PC-9 (cell line): ENCODE measurements at regions not wholly inside any gene's neighbourhood (a gene's known extent, or its start where the extent isn't known, plus 50 kb on each side); places are given as distances from the start of the nearest gene placed in this dataset.
"Not testable (repeated sequence)": the region's sequence is repeated elsewhere in the genome, so short reads cannot be mapped to it uniquely, and the experiment has no call there.

Source experiments
- BruUV-seq: library from RNA; stranded (reverse); fragments of 400-500 nt; replicated peaks from 2 replicates; lab custom pipeline; 2021; lab: Mats Ljungman, UMichigan
- CTCF ChIA-PET: fragments of 300-600 bp; sonication (Branson Sonifier 250); formaldehyde crosslinking; loops from one replicate; lab custom pipeline; 2022; ENCODE audit warnings: antibody characterized with exemption; lab: Charles Lee
- POLR2A ChIA-PET: fragments of 300-600 bp; sonication (Branson Sonifier 250); formaldehyde crosslinking; loops from one replicate; lab custom pipeline; 2022; ENCODE audit warnings: antibody characterized with exemption; ENCODE audit not compliant: unreplicated experiment; lab: Charles Lee
- DNase-seq, 2 experiments: peaks; one replicate each; pipeline versions ENCODE4 v3.0.0 to v3.0.0-alpha.2; 2015 to 2022; ENCODE audit warnings: mixed read lengths in 1 of 2
- H2AFZ ChIP-seq: fragments of 200-600 bp; sonication (generic); 2 replicates; pipeline ENCODE4 v1.8.1; 2017; ENCODE audit warnings: antibody characterized with exemption
- H3F3A ChIP-seq: fragments of 200-600 bp; sonication (generic); 2 replicates; pipeline ENCODE4 v1.8.1; 2017; ENCODE audit warnings: antibody characterized with exemption, mild to moderate bottlenecking, low read depth; ENCODE audit not compliant: insufficient read depth
- H3K27ac ChIP-seq: fragments of 200-600 bp; sonication (generic); 2 replicates; pipeline ENCODE4 v1.6.1; 2016; ENCODE audit warnings: mixed run types
- H3K27me3 ChIP-seq: fragments of 200-600 bp; sonication (generic); 2 replicates; pipeline ENCODE4 v1.6.1; 2016; ENCODE audit warnings: low read depth, mixed run types; ENCODE audit not compliant: insufficient read depth
- H3K36me3 ChIP-seq: fragments of 200-600 bp; sonication (generic); 2 replicates; pipeline ENCODE4 v1.6.1; 2016; ENCODE audit warnings: low read depth, mixed run types
- H3K4me1 ChIP-seq: fragments of 200-600 bp; sonication (generic); replicated peaks from 2 replicates; pipeline ENCODE4 v1.6.1; 2016; ENCODE audit warnings: mixed run types; ENCODE audit not compliant: insufficient read depth
- H3K4me2 ChIP-seq: fragments of 200-600 bp; sonication (generic); 2 replicates; pipeline ENCODE4 v1.6.1; 2017; ENCODE audit warnings: mixed run types
- H3K4me3 ChIP-seq: fragments of 200-600 bp; sonication (generic); 2 replicates; pipeline ENCODE4 v1.6.1; 2016; ENCODE audit warnings: mixed run types
- H3K79me2 ChIP-seq: fragments of 200-600 bp; sonication (generic); 2 replicates; pipeline ENCODE4 v1.6.1; 2017; ENCODE audit warnings: low read depth, mixed run types
- H3K9me2 ChIP-seq: fragments of 200-600 bp; sonication (generic); 2 replicates; pipeline ENCODE4 v1.8.1; 2017; ENCODE audit warnings: mild to moderate bottlenecking; ENCODE audit not compliant: insufficient read depth
- H3K9me3 ChIP-seq: fragments of 200-600 bp; sonication (generic); 2 replicates; pipeline ENCODE4 v1.8.1; 2016; ENCODE audit warnings: low read depth; ENCODE audit not compliant: insufficient read depth
- H4K20me1 ChIP-seq: fragments of 200-600 bp; sonication (generic); 2 replicates; pipeline ENCODE4 v1.8.1; 2017; ENCODE audit not compliant: insufficient read depth
- CTCF ChIP-seq: fragments of 200-600 bp; sonication (generic); conservative IDR thresholded peaks from 2 replicates; pipeline ENCODE4 v1.6.1; 2017; ENCODE audit warnings: mixed run types, antibody characterized with exemption, mild to moderate bottlenecking, moderate library complexity
- EZH2 ChIP-seq: fragments of 200-600 bp; sonication (generic); IDR thresholded peaks from 2 replicates; pipeline ENCODE4 v1.8.0; 2017; ENCODE audit warnings: antibody characterized with exemption, low read depth
- intact Hi-C: fragments of 100-400 bp; cut with micrococcal nuclease; formaldehyde crosslinking; loops from one replicate; pipeline ENCODE4 v1.10.0; 2022; ENCODE audit not compliant: unreplicated experiment

GRCh38 chr5:168142402-168142801 lies 149.0 kb upstream of the WWC1 start:
- Histone ChIP-seq H3K27me3 (peaks cover 56% of the 10 kb centered on the region), H3K27ac (no peak overlapping the region), H2AFZ (no peak overlapping the region), H3K36me3 (no peaks in the 10 kb centered on the region), H3K4me1 (no peaks in the 10 kb centered on the region), H3K4me3 (no peak overlapping the region), H3K9me3 (no peaks in the 10 kb centered on the region), H3F3A (no peaks in the 10 kb centered on the region), H3K9me2 (no peaks in the 10 kb centered on the region), H3K4me2 (no peak overlapping the region), H3K79me2 (no peaks in the 10 kb centered on the region), H4K20me1 (no peaks in the 10 kb centered on the region)
- ChIA-PET CTCF (no interaction called here), POLR2A (no interaction called here)
- TF ChIP-seq CTCF (no peak), EZH2 (no peak)
- intact Hi-C loops = no loop called here
- BruUV-seq = no TSS peak
- DNase-seq = no peak

DNA sequence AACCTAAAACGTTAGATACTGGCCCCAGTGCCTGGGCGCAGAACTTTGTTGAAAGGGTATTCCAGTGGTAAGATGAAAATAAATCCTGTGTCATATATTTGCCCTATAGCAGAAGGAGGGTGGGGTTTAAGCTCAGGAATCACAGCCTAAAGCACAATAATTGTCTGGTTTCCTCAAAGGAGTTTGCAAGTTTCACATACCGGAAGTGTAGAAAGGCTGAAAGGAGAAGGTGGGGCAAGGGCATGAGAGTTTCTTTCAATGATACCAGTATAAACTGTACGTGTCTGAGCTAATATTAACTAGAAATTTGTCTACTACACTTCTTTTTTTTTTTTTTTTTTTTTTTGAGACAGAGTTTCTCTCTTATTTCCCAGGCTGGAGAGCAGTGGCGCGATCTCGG lies 147.9 kb upstream of the WWC1 start:
- H3F3A ChIP-seq, H3K79me2 ChIP-seq, BruUV-seq, H3K4me3 ChIP-seq, H3K9me3 ChIP-seq, CTCF ChIA-PET, H3K27ac ChIP-seq, H3K4me2 ChIP-seq, H3K36me3 ChIP-seq, H4K20me1 ChIP-seq, POLR2A ChIA-PET, intact Hi-C loops, DNase-seq, H2AFZ ChIP-seq, H3K4me1 ChIP-seq, H3K9me2 ChIP-seq: not testable (repeated sequence)
- peaks cover 66% of the 10 kb centered on the region for H3K27me3 ChIP-seq

DNA sequence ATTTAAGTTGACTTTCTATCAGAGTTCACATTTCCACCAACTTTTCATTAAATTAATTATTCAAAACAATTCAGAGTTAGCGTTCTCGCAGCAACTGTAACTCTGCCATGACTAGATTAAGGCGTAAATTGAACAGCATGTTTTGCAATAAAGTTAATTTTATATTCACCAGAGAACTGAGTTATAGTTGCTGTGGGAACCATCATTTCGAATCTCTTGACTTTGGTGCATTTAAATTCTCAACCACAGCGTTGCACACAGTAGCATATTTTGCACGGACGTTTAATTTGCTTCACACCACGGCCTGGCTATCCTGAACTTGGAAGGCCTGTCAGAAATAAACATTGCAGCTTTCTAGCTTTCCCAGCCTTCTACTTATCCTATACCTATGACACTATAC lies 144.3 kb upstream of the WWC1 start:
- H3K9me2 ChIP-seq = no peaks in the 10 kb centered on the region
- no peak overlapping the region for H3K27ac ChIP-seq
- no TSS peak for BruUV-seq
- no peak overlapping the region for H3K4me2 ChIP-seq
- H3K4me1 ChIP-seq = no peaks in the 10 kb centered on the region
- POLR2A ChIA-PET = no interaction called here
- no peaks in the 10 kb centered on the region for H3K36me3 ChIP-seq
- no peak overlapping the region for H2AFZ ChIP-seq
- no peaks in the 10 kb centered on the region for H3K9me3 ChIP-seq
- CTCF ChIA-PET = interaction anchor here (0.6 kb wide), 1 partner anchor 1249 kb away, joined by 3 read pairs; no protein-coding TSS in a partner anchor
- no peaks in the 10 kb centered on the region for H3K79me2 ChIP-seq
- DNase-seq = no peak
- H4K20me1 ChIP-seq = no peaks in the 10 kb centered on the region
- no peaks in the 10 kb centered on the region for H3F3A ChIP-seq
- peaks cover 69% of the 10 kb centered on the region for H3K27me3 ChIP-seq
- H3K4me3 ChIP-seq = no peak overlapping the region
- intact Hi-C loops = no loop called here
- TF ChIP-seq CTCF (no peak), EZH2 (no peak)
